ENCODE measurements at regions not wholly inside any gene's neighbourhood (a gene's known extent, or its start where the extent isn't known, plus 50 kb on each side); places are given as distances from the start of the nearest gene placed in this dataset.

GRCh38 chr5:93926831-93927620, 185.6 kb upstream of the POU5F2 start:
- DNase-seq, result no peak

GRCh38 chr5:93925321-93925720, 183.9 kb upstream of the POU5F2 start:
- no peak for DNase-seq

GRCh38 chr5:93924628-93925027, 183.2 kb upstream of the POU5F2 start:
- peak; percentile 47 for DNase-seq

- no peak for DNase-seq
Observed at GRCh38 chr5:93922551-93922950, 181.2 kb upstream of the POU5F2 start.

- no peak for DNase-seq
Observed at GRCh38 chr5:93921001-93921400, 179.6 kb upstream of the POU5F2 start.

- no peak for DNase-seq
Observed at GRCh38 chr5:93916872-93917271, 175.5 kb upstream of the POU5F2 start.

GRCh38 chr5:93915142-93915553, 173.7 kb upstream of the POU5F2 start:
- DNase-seq, result peak; percentile 26

GRCh38 chr5:93911609-93912008, 170.2 kb upstream of the POU5F2 start:
- DNase-seq, result no peak

GRCh38 chr5:93909356-93909755, 168.0 kb upstream of the POU5F2 start:
- DNase-seq, result no peak

- DNase-seq, result no peak
Observed at GRCh38 chr5:93904917-93905316, 163.5 kb upstream of the POU5F2 start.

GRCh38 chr5:93902288-93902687, 160.9 kb upstream of the POU5F2 start:
- no peak for DNase-seq

- no peak for DNase-seq
Observed at GRCh38 chr5:93899026-93899600, 157.7 kb upstream of the POU5F2 start.

GRCh38 chr5:93894601-93895354, 153.4 kb upstream of the POU5F2 start:
- no peak for DNase-seq

- no peak for DNase-seq
Observed at GRCh38 chr5:93893075-93893474, 151.7 kb upstream of the POU5F2 start.

GRCh38 chr5:93892481-93892880, 151.1 kb upstream of the POU5F2 start:
- DNase-seq, result peak; percentile 20

GRCh38 chr5:93891491-93892480, 150.4 kb upstream of the POU5F2 start:
- no peak for DNase-seq

- peak; percentile 2 for DNase-seq
Observed at GRCh38 chr5:93890657-93891056, 149.3 kb upstream of the POU5F2 start.

- DNase-seq, result no peak
Observed at GRCh38 chr5:93887678-93888077, 146.3 kb upstream of the POU5F2 start.

GRCh38 chr5:93886917-93887361, 145.5 kb upstream of the POU5F2 start:
- peak; percentile 6 for DNase-seq

GRCh38 chr5:93886098-93886806, 144.9 kb upstream of the POU5F2 start:
- DNase-seq, result no peak

- DNase-seq, result no peak
Observed at GRCh38 chr5:93884254-93884653, 142.9 kb upstream of the POU5F2 start.

GRCh38 chr5:93883459-93883858, 142.1 kb upstream of the POU5F2 start:
- no peak for DNase-seq
